HG02970 (cell line): ENCODE measurements at regions not wholly inside any gene's neighbourhood (a gene's known extent, or its start where the extent isn't known, plus 50 kb on each side); places are given as distances from the start of the nearest gene placed in this dataset.

Source experiments
- ATAC-seq: cut with Tn5 transposase; IDR thresholded peaks from one replicate; pipeline ENCODE4 v1.9.1; 2021; ENCODE audit warnings: mild to moderate bottlenecking, moderate library complexity, moderate number of reproducible peaks; ENCODE audit not compliant: unreplicated experiment, low FRiP score

- ATAC-seq, result no peak
These were observed 115.3 kb upstream of the SLC5A12 start for GRCh38 chr11:26837154-26837553.

GRCh38 chr11:26839911-26840698 lies 118.2 kb upstream of the SLC5A12 start:
- ATAC-seq, result no peak

- ATAC-seq, result no peak
These were observed 120.1 kb upstream of the SLC5A12 start for GRCh38 chr11:26841818-26842473.

- no peak for ATAC-seq
These were observed 120.8 kb upstream of the SLC5A12 start for GRCh38 chr11:26842478-26843282.

GRCh38 chr11:26843539-26843938 lies 121.7 kb upstream of the SLC5A12 start:
- ATAC-seq, result no peak

GRCh38 chr11:26844963-26845362 lies 123.1 kb upstream of the SLC5A12 start:
- no peak for ATAC-seq

GRCh38 chr11:26846227-26846626 lies 124.4 kb upstream of the SLC5A12 start:
- ATAC-seq, result no peak

GRCh38 chr11:26847459-26847858 lies 125.6 kb upstream of the SLC5A12 start:
- ATAC-seq, result no peak

GRCh38 chr11:26847977-26848376 lies 126.1 kb upstream of the SLC5A12 start:
- no peak for ATAC-seq

- no peak for ATAC-seq
These were observed 127.2 kb upstream of the SLC5A12 start for GRCh38 chr11:26849036-26849435.

- no peak for ATAC-seq
These were observed 129.4 kb upstream of the SLC5A12 start for GRCh38 chr11:26851291-26851690.

GRCh38 chr11:26851696-26852095 lies 129.8 kb upstream of the SLC5A12 start:
- ATAC-seq, result no peak

GRCh38 chr11:26858098-26858497 lies 135.8 kb upstream of the FIBIN start:
- no peak for ATAC-seq

- no peak for ATAC-seq
These were observed 134.5 kb upstream of the FIBIN start for GRCh38 chr11:26859416-26859815.

- ATAC-seq, result no peak
These were observed 133.7 kb upstream of the FIBIN start for GRCh38 chr11:26860091-26860780.

- ATAC-seq, result no peak
These were observed 133.0 kb upstream of the FIBIN start for GRCh38 chr11:26860895-26861294.

- no peak for ATAC-seq
These were observed 131.1 kb upstream of the FIBIN start for GRCh38 chr11:26862801-26863200.

GRCh38 chr11:26865703-26866102 lies 128.2 kb upstream of the FIBIN start:
- ATAC-seq, result no peak

- no peak for ATAC-seq
These were observed 126.6 kb upstream of the FIBIN start for GRCh38 chr11:26867286-26867685.

GRCh38 chr11:26878959-26879581 lies 114.8 kb upstream of the FIBIN start:
- ATAC-seq, result no peak
